HEK293T (cell line): ENCODE measurements at regions not wholly inside any gene's neighbourhood (a gene's known extent, or its start where the extent isn't known, plus 50 kb on each side); places are given as distances from the start of the nearest gene placed in this dataset.

Experiments
- CTCF ChIA-PET: fragments of 350-600 bp; formaldehyde crosslinking; extraction: SDS; loops from one replicate; lab custom pipeline; 2021; ENCODE audit warnings: antibody characterized with exemption, inconsistent platforms; lab: Yijun Ruan, JAX
- POLR2A ChIA-PET: fragments of 350-600 bp; formaldehyde crosslinking; extraction: SDS; loops from one replicate; lab custom pipeline; 2020; ENCODE audit warnings: antibody characterized with exemption, inconsistent platforms; lab: Yijun Ruan, JAX
- DNase-seq: peaks from one replicate; pipeline ENCODE4 v3.0.0; 2012; ENCODE audit warnings: mixed read lengths; ENCODE audit errors: extremely low spot score
- ARNT ChIP-seq: fragments of 450-650 bp; IDR thresholded peaks from 2 replicates; pipeline ENCODE4 v1.6.1; 2017; ENCODE audit warnings: mild to moderate bottlenecking
- BHLHE40 ChIP-seq: fragments of 450-650 bp; IDR thresholded peaks from 2 replicates; pipeline ENCODE4 v1.6.1; 2016; ENCODE audit warnings: mild to moderate bottlenecking, moderate library complexity, borderline replicate concordance
- CTBP1 ChIP-seq: fragments of 450-650 bp; IDR thresholded peaks from 2 replicates; pipeline ENCODE4 v1.6.1; 2016; ENCODE audit warnings: borderline replicate concordance
- ELF4 ChIP-seq: fragments of 450-650 bp; IDR thresholded peaks from 2 replicates; pipeline ENCODE4 v1.6.1; 2017; ENCODE audit warnings: antibody characterized with exemption
- FOXA1 ChIP-seq: fragments of 450-650 bp; IDR thresholded peaks from 2 replicates; pipeline ENCODE4 v1.6.1; 2016; ENCODE audit warnings: mild to moderate bottlenecking
- FOXK2 ChIP-seq: fragments of 450-650 bp; IDR thresholded peaks from 2 replicates; pipeline ENCODE4 v1.6.1; 2016; ENCODE audit warnings: mild to moderate bottlenecking
- FOXM1 ChIP-seq: fragments of 450-650 bp; IDR thresholded peaks from 2 replicates; pipeline ENCODE4 v1.6.1; 2017; ENCODE audit warnings: mild to moderate bottlenecking, borderline replicate concordance
- HDGF ChIP-seq: fragments of 450-650 bp; IDR thresholded peaks from 2 replicates; pipeline ENCODE4 v1.6.1; 2017; ENCODE audit warnings: antibody characterized with exemption, borderline replicate concordance
- L3MBTL2 ChIP-seq: fragments of 450-650 bp; conservative IDR thresholded peaks from 2 replicates; pipeline ENCODE4 v1.6.1; 2016; ENCODE audit warnings: mild to moderate bottlenecking
- LEF1 ChIP-seq: fragments of 450-650 bp; IDR thresholded peaks from 2 replicates; pipeline ENCODE4 v1.6.1; 2017; ENCODE audit warnings: mild to moderate bottlenecking, borderline replicate concordance
- NFRKB ChIP-seq: fragments of 450-650 bp; IDR thresholded peaks from 2 replicates; pipeline ENCODE4 v1.6.1; 2016; ENCODE audit warnings: mild to moderate bottlenecking, moderate library complexity
- PKNOX1 ChIP-seq: fragments of 450-650 bp; IDR thresholded peaks from 2 replicates; pipeline ENCODE4 v1.6.1; 2016
- SP1 ChIP-seq: fragments of 450-650 bp; IDR thresholded peaks from 2 replicates; pipeline ENCODE4 v1.6.1; 2017
- SUZ12 ChIP-seq: fragments of 450-650 bp; IDR thresholded peaks from 2 replicates; pipeline ENCODE4 v1.6.1; 2016; ENCODE audit warnings: mild to moderate bottlenecking
- TARDBP ChIP-seq: fragments of 450-650 bp; IDR thresholded peaks from 2 replicates; pipeline ENCODE4 v1.6.1; 2016
- ZNF384 ChIP-seq: fragments of 450-650 bp; IDR thresholded peaks from 2 replicates; pipeline ENCODE4 v1.6.1; 2016

GRCh38 chr3:81439108-81439507, 322.3 kb downstream of the GBE1 start:
- TF ChIP-seq PKNOX1 (peak; percentile 89), CTBP1 (peak; percentile 68; the same call in 1 of the 2 replicates), NFRKB (no peak), FOXA1 (no peak)
- ChIA-PET CTCF (no interaction called here), POLR2A (no interaction called here)
- DNase-seq: peak; percentile 8

- CTCF ChIA-PET: no interaction called here
Observed at GRCh38 chr3:81437683-81438082, 323.8 kb downstream of the GBE1 start.

GRCh38 chr3:81436182-81436581, 325.3 kb downstream of the GBE1 start:
- CTCF ChIA-PET: no interaction called here
- DNase-seq: no peak
- POLR2A ChIA-PET: no interaction called here
- no peak for TF ChIP-seq SP1
- no peak for TF ChIP-seq L3MBTL2
- TF ChIP-seq LEF1: no peak
- TF ChIP-seq ELF4: no peak
- TF ChIP-seq ARNT: no peak
- TF ChIP-seq FOXA1: no peak
- no peak for TF ChIP-seq HDGF

More at GRCh38 chr3:81437683-81438082, 323.8 kb downstream of the GBE1 start:
- no peak for DNase-seq
- TF ChIP-seq TARDBP (no peak), ZNF384 (no peak), L3MBTL2 (no peak), ARNT (no peak), BHLHE40 (no peak), HDGF (no peak), SP1 (no peak)
- POLR2A ChIA-PET: no interaction called here

- CTCF ChIA-PET: no interaction called here
- TF ChIP-seq HDGF (no peak), FOXK2 (no peak), NFRKB (no peak), PKNOX1 (no peak), FOXA1 (no peak), LEF1 (no peak), BHLHE40 (no peak)
- DNase-seq: no peak
- POLR2A ChIA-PET: no interaction called here
Observed at GRCh38 chr3:81435050-81435449, 326.4 kb downstream of the GBE1 start.

- POLR2A ChIA-PET: no interaction called here
- TF ChIP-seq FOXK2: no peak
- TF ChIP-seq SP1: no peak
- no peak for DNase-seq
- CTCF ChIA-PET: no interaction called here
Observed at GRCh38 chr3:81434161-81434560, 327.3 kb downstream of the GBE1 start.

GRCh38 chr3:81433675-81434074, 327.8 kb downstream of the GBE1 start:
- CTCF ChIA-PET: no interaction called here
- TF ChIP-seq BHLHE40 (no peak), NFRKB (no peak), TARDBP (no peak), CTBP1 (no peak), FOXM1 (no peak), SP1 (no peak), ELF4 (no peak), PKNOX1 (no peak), HDGF (no peak), FOXA1 (no peak), LEF1 (no peak), ARNT (no peak)
- DNase-seq: no peak
- POLR2A ChIA-PET: no interaction called here

GRCh38 chr3:81432456-81432855, 329.0 kb downstream of the GBE1 start:
- ChIA-PET POLR2A (no interaction called here), CTCF (no interaction called here)
- TF ChIP-seq ZNF384 (no peak), HDGF (no peak), FOXM1 (no peak), FOXK2 (no peak), PKNOX1 (no peak), BHLHE40 (no peak), ARNT (no peak), SUZ12 (no peak), SP1 (no peak), TARDBP (no peak), ELF4 (no peak)
- DNase-seq: no peak
